Nephron progenitor cell (in vitro differentiated cells): ENCODE measurements at regions not wholly inside any gene's neighbourhood (a gene's known extent, or its start where the extent isn't known, plus 50 kb on each side); places are given as distances from the start of the nearest gene placed in this dataset.

Experiments used
- DNase-seq: peaks from one replicate; pipeline ENCODE4 v3.0.0; 2021
- H3K27ac Mint-ChIP-seq: 2 replicates; pipeline ENCODE4 v1.8.0; 2021; ENCODE audit warnings: mild to moderate bottlenecking, moderate library complexity, mixed read lengths
- H3K27me3 Mint-ChIP-seq: 2 replicates; pipeline ENCODE4 v1.8.0; 2021; ENCODE audit warnings: mild to moderate bottlenecking, low read depth, mixed read lengths; ENCODE audit not compliant: poor library complexity
- H3K36me3 Mint-ChIP-seq: 2 replicates; pipeline ENCODE4 v1.8.0; 2021; ENCODE audit warnings: low read depth, mixed read lengths
- H3K4me1 Mint-ChIP-seq: 2 replicates; pipeline ENCODE4 v1.8.0; 2021; ENCODE audit warnings: mixed read lengths
- H3K4me3 Mint-ChIP-seq: 2 replicates; pipeline ENCODE4 v1.8.0; 2021; ENCODE audit warnings: mild to moderate bottlenecking, moderate library complexity, mixed read lengths
- H3K9me3 Mint-ChIP-seq: 2 replicates; pipeline ENCODE4 v1.8.0; 2021; ENCODE audit warnings: mild to moderate bottlenecking, moderate library complexity, mixed read lengths
- CTCF ChIP-seq: fragments of 200-600 bp; sonication (generic); IDR thresholded peaks from 2 replicates; pipeline ENCODE4 v1.5.0; 2021; ENCODE audit warnings: antibody characterized with exemption

GRCh38 chr22:25357606-25358420, 138.4 kb downstream of the CRYBB2 start:
- Mint-ChIP-seq H3K4me1 (peaks cover under 1% of the 10 kb centered on the region), H3K27me3 (peaks cover 3% of the 10 kb centered on the region), H3K9me3 (no peaks in the 10 kb centered on the region), H3K27ac (no peak overlapping the region), H3K36me3 (peaks cover 24% of the 10 kb centered on the region), H3K4me3 (no peak overlapping the region)
- no peak for DNase-seq
- no peak for TF ChIP-seq CTCF

- no peak overlapping the region for H3K4me3 Mint-ChIP-seq
- H3K9me3 Mint-ChIP-seq, result no peaks in the 10 kb centered on the region
- H3K4me1 Mint-ChIP-seq, result peaks cover 5% of the 10 kb centered on the region
- no peak overlapping the region for H3K27ac Mint-ChIP-seq
- DNase-seq, result no peak
- peaks cover 23% of the 10 kb centered on the region for H3K36me3 Mint-ChIP-seq
- no peak for TF ChIP-seq CTCF
- H3K27me3 Mint-ChIP-seq, result peaks cover 3% of the 10 kb centered on the region
Observed at GRCh38 chr22:25358421-25359170, 139.2 kb downstream of the CRYBB2 start.

- Mint-ChIP-seq H3K27ac (no peak overlapping the region), H3K4me3 (no peak overlapping the region), H3K27me3 (peaks cover 3% of the 10 kb centered on the region), H3K36me3 (peaks cover 12% of the 10 kb centered on the region), H3K4me1 (peaks cover 16% of the 10 kb centered on the region), H3K9me3 (no peaks in the 10 kb centered on the region)
- no peak for TF ChIP-seq CTCF
- DNase-seq, result no peak
Observed at GRCh38 chr22:25359601-25360261, 140.3 kb downstream of the CRYBB2 start.

- no peak overlapping the region for H3K27ac Mint-ChIP-seq
- no peak overlapping the region for H3K4me3 Mint-ChIP-seq
- H3K27me3 Mint-ChIP-seq, result peaks cover 3% of the 10 kb centered on the region
- TF ChIP-seq CTCF, result no peak
- no peaks in the 10 kb centered on the region for H3K9me3 Mint-ChIP-seq
- no peak for DNase-seq
- peaks cover 11% of the 10 kb centered on the region for H3K36me3 Mint-ChIP-seq
- peaks cover 21% of the 10 kb centered on the region for H3K4me1 Mint-ChIP-seq
Observed at GRCh38 chr22:25360411-25360810, 141.0 kb downstream of the CRYBB2 start.

GRCh38 chr22:25360891-25361645, 141.6 kb downstream of the CRYBB2 start:
- no peak for DNase-seq
- Mint-ChIP-seq H3K4me1 (peaks cover 25% of the 10 kb centered on the region), H3K27me3 (peaks cover 3% of the 10 kb centered on the region), H3K9me3 (no peaks in the 10 kb centered on the region), H3K27ac (no peak overlapping the region), H3K36me3 (peaks cover 7% of the 10 kb centered on the region), H3K4me3 (no peak overlapping the region)
- TF ChIP-seq CTCF, result no peak
